Ishikawa (cell line): ENCODE measurements at regions not wholly inside any gene's neighbourhood (a gene's known extent, or its start where the extent isn't known, plus 50 kb on each side); places are given as distances from the start of the nearest gene placed in this dataset.

Experiments used
- CREB1 ChIP-seq: IDR thresholded peaks from 2 replicates; pipeline ENCODE4 v1.6.1; 2012; ENCODE audit warnings: low read depth
- EGR1 ChIP-seq: IDR thresholded peaks from 2 replicates; pipeline ENCODE4 v1.6.1; 2012
- EP300 ChIP-seq: IDR thresholded peaks from 2 replicates; pipeline ENCODE4 v1.6.1; 2012; ENCODE audit warnings: borderline replicate concordance
- TAF1 ChIP-seq: IDR thresholded peaks from 2 replicates; pipeline ENCODE4 v1.6.1; 2012; ENCODE audit warnings: low read depth, mild to moderate bottlenecking
- TEAD4 ChIP-seq: IDR thresholded peaks from 2 replicates; pipeline ENCODE4 v1.6.1; 2012
- TF ChIP-seq, protein P1 (sequence below): IDR thresholded peaks from 2 replicates; pipeline ENCODE4 v1.6.1; 2012
- TF ChIP-seq, protein P2 (sequence below): IDR thresholded peaks from 2 replicates; pipeline ENCODE4 v1.6.1; 2012; ENCODE audit warnings: low read depth, mild to moderate bottlenecking

DNA sequence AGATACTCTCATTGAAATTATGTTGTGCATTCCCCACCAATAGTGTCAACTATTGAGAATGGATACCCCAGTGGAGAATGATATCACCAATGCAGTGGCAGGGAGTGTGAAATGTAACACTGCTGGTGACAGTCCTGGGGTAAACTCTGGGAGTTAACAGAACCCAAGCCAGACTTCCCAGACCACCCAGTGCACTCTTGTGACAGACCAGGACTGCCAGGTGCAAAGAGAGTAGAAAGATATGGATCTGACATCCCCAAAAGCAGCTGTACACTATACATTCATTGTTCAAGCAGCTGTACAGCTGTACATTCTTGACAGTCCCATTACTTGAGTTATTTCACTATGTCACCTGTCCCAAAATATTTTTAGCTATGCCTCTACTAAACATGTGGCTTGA, 886.6 kb downstream of the DIAPH3 start:
- TF ChIP-seq TEAD4 (no peak), EGR1 (no peak), TAF1 (no peak), CREB1 (no peak), EP300 (no peak)
- TF ChIP-seq, protein P1, sequence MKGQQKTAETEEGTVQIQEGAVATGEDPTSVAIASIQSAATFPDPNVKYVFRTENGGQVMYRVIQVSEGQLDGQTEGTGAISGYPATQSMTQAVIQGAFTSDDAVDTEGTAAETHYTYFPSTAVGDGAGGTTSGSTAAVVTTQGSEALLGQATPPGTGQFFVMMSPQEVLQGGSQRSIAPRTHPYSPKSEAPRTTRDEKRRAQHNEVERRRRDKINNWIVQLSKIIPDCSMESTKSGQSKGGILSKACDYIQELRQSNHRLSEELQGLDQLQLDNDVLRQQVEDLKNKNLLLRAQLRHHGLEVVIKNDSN: no peak
- TF ChIP-seq, protein P2, sequence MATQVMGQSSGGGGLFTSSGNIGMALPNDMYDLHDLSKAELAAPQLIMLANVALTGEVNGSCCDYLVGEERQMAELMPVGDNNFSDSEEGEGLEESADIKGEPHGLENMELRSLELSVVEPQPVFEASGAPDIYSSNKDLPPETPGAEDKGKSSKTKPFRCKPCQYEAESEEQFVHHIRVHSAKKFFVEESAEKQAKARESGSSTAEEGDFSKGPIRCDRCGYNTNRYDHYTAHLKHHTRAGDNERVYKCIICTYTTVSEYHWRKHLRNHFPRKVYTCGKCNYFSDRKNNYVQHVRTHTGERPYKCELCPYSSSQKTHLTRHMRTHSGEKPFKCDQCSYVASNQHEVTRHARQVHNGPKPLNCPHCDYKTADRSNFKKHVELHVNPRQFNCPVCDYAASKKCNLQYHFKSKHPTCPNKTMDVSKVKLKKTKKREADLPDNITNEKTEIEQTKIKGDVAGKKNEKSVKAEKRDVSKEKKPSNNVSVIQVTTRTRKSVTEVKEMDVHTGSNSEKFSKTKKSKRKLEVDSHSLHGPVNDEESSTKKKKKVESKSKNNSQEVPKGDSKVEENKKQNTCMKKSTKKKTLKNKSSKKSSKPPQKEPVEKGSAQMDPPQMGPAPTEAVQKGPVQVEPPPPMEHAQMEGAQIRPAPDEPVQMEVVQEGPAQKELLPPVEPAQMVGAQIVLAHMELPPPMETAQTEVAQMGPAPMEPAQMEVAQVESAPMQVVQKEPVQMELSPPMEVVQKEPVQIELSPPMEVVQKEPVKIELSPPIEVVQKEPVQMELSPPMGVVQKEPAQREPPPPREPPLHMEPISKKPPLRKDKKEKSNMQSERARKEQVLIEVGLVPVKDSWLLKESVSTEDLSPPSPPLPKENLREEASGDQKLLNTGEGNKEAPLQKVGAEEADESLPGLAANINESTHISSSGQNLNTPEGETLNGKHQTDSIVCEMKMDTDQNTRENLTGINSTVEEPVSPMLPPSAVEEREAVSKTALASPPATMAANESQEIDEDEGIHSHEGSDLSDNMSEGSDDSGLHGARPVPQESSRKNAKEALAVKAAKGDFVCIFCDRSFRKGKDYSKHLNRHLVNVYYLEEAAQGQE: no peak
